Aorta (tissue), 5 donors: ENCODE measurements at regions not wholly inside any gene's neighbourhood (a gene's known extent, or its start where the extent isn't known, plus 50 kb on each side); places are given as distances from the start of the nearest gene placed in this dataset.
"Not testable (repeated sequence)": the region's sequence is repeated elsewhere in the genome, so short reads cannot be mapped to it uniquely, and the experiment has no call there.

ENCODE experiments used
- ATAC-seq: fragments of 200-7000 bp; cut with Tn5 transposase; one replicate; pipeline ENCODE4 v1.9.1; 2022; ENCODE audit warnings: moderate library complexity; ENCODE audit not compliant: low FRiP score
- DNase-seq, 2 donors: peaks; one replicate each; pipeline ENCODE4 v3.0.0-alpha.2; 2020
- H3K27ac ChIP-seq, 2 donors: one replicate each; pipeline ENCODE4 v1.5.1; 2013; ENCODE audit warnings: low read length in 2 of 2, mild to moderate bottlenecking in 2 of 2, moderate library complexity in 2 of 2, control low read depth in 1 of 2, inconsistent platforms in 1 of 2, low read depth in 1 of 2
- H3K27me3 ChIP-seq, 2 donors: one replicate each; pipeline ENCODE4 v1.6.1; 2013; ENCODE audit warnings: control low read depth in 1 of 2, low read length in 1 of 2, mild to moderate bottlenecking in 1 of 2, moderate library complexity in 1 of 2; ENCODE audit not compliant: insufficient read depth in 2 of 2, control insufficient read depth in 1 of 2
- H3K36me3 ChIP-seq, 2 donors: one replicate each; pipeline ENCODE4 v1.6.1; 2013; ENCODE audit warnings: control low read depth in 1 of 2, low read length in 1 of 2, mild to moderate bottlenecking in 1 of 2; ENCODE audit not compliant: insufficient read depth in 2 of 2, control insufficient read depth in 1 of 2
- H3K4me1 ChIP-seq, 2 donors: one replicate each; pipeline ENCODE4 v1.6.1; 2013; ENCODE audit warnings: low read length in 2 of 2, control low read depth in 1 of 2, mild to moderate bottlenecking in 1 of 2, moderate library complexity in 1 of 2; ENCODE audit not compliant: insufficient read depth in 2 of 2, control insufficient read depth in 1 of 2
- H3K4me3 ChIP-seq, 2 donors: one replicate each; pipeline ENCODE4 v1.5.1; 2013; ENCODE audit warnings: low read length in 2 of 2, control low read depth in 1 of 2, mild to moderate bottlenecking in 1 of 2
- H3K9me3 ChIP-seq: one replicate; pipeline ENCODE4 v1.6.1; 2013; ENCODE audit warnings: mild to moderate bottlenecking, low read length; ENCODE audit not compliant: control insufficient read depth
- WGBS, 2 donors: extraction: QIAGEN DNeasy Blood & Tissue Kit; methylation state at CpG; one replicate each; pipeline ENCODE4 v1.1.7; 2013; 5-methylcytosine and 5-hydroxymethylcytosine counted together
- intact Hi-C, 2 donors: fragments of 100-400 bp; cut with DNase I; formaldehyde crosslinking; loops; one replicate each; pipeline versions ENCODE4 v1.14.2 to v1.15.0; 2022
- donor health status: healthy with polysubstance abuse.
- donor health status: Bipolar disorder and iron deficiency.
- donor health status: DM: no; HTN: no; CAD: no.
- donor health status: DM: no; HTN: no; CAD: no.
- donor health status: DM: yes; HTN: yes; CAD: no.

- DNase-seq: no peak
- H3K27ac ChIP-seq: no peak overlapping the region
- WGBS, 2 donors: 95 to 98% methylated on average over 19 of the region's 19 CpGs
Measured at GRCh38 chr19:27805848-27806247, 1407.1 kb downstream of the UQCRFS1 start.

GRCh38 chr19:27802293-27802692, 1410.7 kb downstream of the UQCRFS1 start:
- H3K27ac ChIP-seq, H3K36me3 ChIP-seq, H3K4me1 ChIP-seq, DNase-seq, intact Hi-C loops, H3K9me3 ChIP-seq, H3K27me3 ChIP-seq, ATAC-seq, H3K4me3 ChIP-seq: not testable (repeated sequence)
- WGBS, 2 donors: 52 to 67% methylated on average over 15 of the region's 15 CpGs

More at GRCh38 chr19:27805848-27806247, 1407.1 kb downstream of the UQCRFS1 start:
- no peak overlapping the region for H3K4me3 ChIP-seq
- ATAC-seq: no peak
- H3K4me1 ChIP-seq: no peaks in the 10 kb centered on the region
- H3K27me3 ChIP-seq: no peaks in the 10 kb centered on the region
- no peaks in the 10 kb centered on the region for H3K36me3 ChIP-seq
- no peaks in the 10 kb centered on the region for H3K9me3 ChIP-seq
- intact Hi-C loops: no loop called here

- 76 to 84% methylated on average over 1 of the region's 1 CpG for WGBS, 2 donors
- Histone ChIP-seq H3K4me3 (no peak overlapping the region), H3K9me3 (no peaks in the 10 kb centered on the region), H3K27ac (no peak overlapping the region), H3K4me1 (no peaks in the 10 kb centered on the region), H3K27me3 (no peaks in the 10 kb centered on the region), H3K36me3 (peaks cover 0 to 2% of the 10 kb centered on the region in 2 donors)
- intact Hi-C loops: no loop called here
- DNase-seq (no peak), ATAC-seq (no peak)
Measured at GRCh38 chr19:27796540-27796939, 1416.4 kb downstream of the UQCRFS1 start.

GRCh38 chr19:27796073-27796472, 1416.9 kb downstream of the UQCRFS1 start:
- intact Hi-C loops: no loop called here
- Histone ChIP-seq H3K27ac (no peak overlapping the region), H3K4me3 (no peak overlapping the region), H3K36me3 (peaks cover 0 to 2% of the 10 kb centered on the region in 2 donors), H3K27me3 (no peaks in the 10 kb centered on the region), H3K4me1 (no peaks in the 10 kb centered on the region), H3K9me3 (no peaks in the 10 kb centered on the region)
- WGBS, 2 donors: 46 to 94% methylated on average over 2 of the region's 2 CpGs
- ATAC-seq (no peak), DNase-seq (no peak)

GRCh38 chr19:27795369-27795768, 1417.6 kb downstream of the UQCRFS1 start:
- H3K27ac ChIP-seq: no peak overlapping the region
- intact Hi-C loops: no loop called here
- no peak for ATAC-seq
- DNase-seq: no peak
- H3K36me3 ChIP-seq: peaks cover 0 to 2% of the 10 kb centered on the region in 2 donors
- no peaks in the 10 kb centered on the region for H3K27me3 ChIP-seq
- no peaks in the 10 kb centered on the region for H3K9me3 ChIP-seq
- no peaks in the 10 kb centered on the region for H3K4me1 ChIP-seq
- WGBS, 2 donors: 94 to 100% methylated on average over 2 of the region's 2 CpGs
- H3K4me3 ChIP-seq: no peak overlapping the region

- intact Hi-C loops: no loop called here
- H3K4me3 ChIP-seq: peak overlapping the region; percentile 3 to 80
- H3K4me1 ChIP-seq: no peaks in the 10 kb centered on the region
- ATAC-seq: no peak
- DNase-seq: peak in 1 of 2 donors; percentile 77
- H3K27me3 ChIP-seq: no peaks in the 10 kb centered on the region
- WGBS, 2 donors: 3 to 6% methylated on average over 15 of the region's 15 CpGs
- no peaks in the 10 kb centered on the region for H3K9me3 ChIP-seq
- peaks cover 0 to 2% of the 10 kb centered on the region in 2 donors for H3K36me3 ChIP-seq
- H3K27ac ChIP-seq: peak overlapping the region in 1 of 2 donors; percentile 30
Measured at GRCh38 chr19:27794494-27795042, 1418.4 kb downstream of the UQCRFS1 start.

- H3K27ac ChIP-seq: peak overlapping the region; percentile 42 to 47
- peak; percentile 99 for ATAC-seq
- no peaks in the 10 kb centered on the region for H3K4me1 ChIP-seq
- intact Hi-C loops: no loop called here
- peaks cover 0 to 2% of the 10 kb centered on the region in 2 donors for H3K36me3 ChIP-seq
- no peaks in the 10 kb centered on the region for H3K27me3 ChIP-seq
- no peaks in the 10 kb centered on the region for H3K9me3 ChIP-seq
- peak overlapping the region; percentile 56 to 80 for H3K4me3 ChIP-seq
- peak; percentile 97 for DNase-seq
- WGBS, 2 donors: 0% methylated on average over 51 of the region's 51 CpGs
Measured at GRCh38 chr19:27793644-27794493, 1419.1 kb downstream of the UQCRFS1 start.

GRCh38 chr19:27793128-27793643, 1419.8 kb downstream of the UQCRFS1 start:
- intact Hi-C loops: no loop called here
- H3K4me1 ChIP-seq: no peaks in the 10 kb centered on the region
- no peaks in the 10 kb centered on the region for H3K9me3 ChIP-seq
- H3K27me3 ChIP-seq: no peaks in the 10 kb centered on the region
- peak overlapping the region; percentile 56 to 80 for H3K4me3 ChIP-seq
- peaks cover 0 to 2% of the 10 kb centered on the region in 2 donors for H3K36me3 ChIP-seq
- WGBS, 2 donors: 0 to 1% methylated on average over 20 of the region's 20 CpGs
- peak; percentile 84 for ATAC-seq
- DNase-seq: peak; percentile 79 to 85
- H3K27ac ChIP-seq: peak overlapping the region; percentile 47 to 86
